ENCODE measurements at regions not wholly inside any gene's neighbourhood (a gene's known extent, or its start where the extent isn't known, plus 50 kb on each side); places are given as distances from the start of the nearest gene placed in this dataset.

GRCh38 chr7:371779-372545, 82.0 kb downstream of the FOXL3 start:
- H3K4me3 Mint-ChIP-seq = no peak overlapping the region
- H3K9me3 Mint-ChIP-seq = no peaks in the 10 kb centered on the region
- peaks cover 3% of the 10 kb centered on the region for H3K4me1 Mint-ChIP-seq
- peak; percentile 21 for DNase-seq
- H3K27ac Mint-ChIP-seq = no peak overlapping the region
- no peaks in the 10 kb centered on the region for H3K36me3 Mint-ChIP-seq
- peaks cover 29% of the 10 kb centered on the region for H3K27me3 Mint-ChIP-seq
- CTCF ChIA-PET = no interaction called here

GRCh38 chr7:372546-372931, 82.6 kb downstream of the FOXL3 start:
- peaks cover 25% of the 10 kb centered on the region for H3K27me3 Mint-ChIP-seq
- no peaks in the 10 kb centered on the region for H3K4me1 Mint-ChIP-seq
- no peak overlapping the region for H3K27ac Mint-ChIP-seq
- no peaks in the 10 kb centered on the region for H3K9me3 Mint-ChIP-seq
- peak; percentile 11 for DNase-seq
- no peak overlapping the region for H3K4me3 Mint-ChIP-seq
- no peaks in the 10 kb centered on the region for H3K36me3 Mint-ChIP-seq
- CTCF ChIA-PET = no interaction called here

- CTCF ChIA-PET = no interaction called here
- Mint-ChIP-seq H3K4me3 (no peak overlapping the region), H3K4me1 (no peaks in the 10 kb centered on the region), H3K27me3 (peaks cover 27% of the 10 kb centered on the region), H3K9me3 (no peaks in the 10 kb centered on the region), H3K36me3 (no peaks in the 10 kb centered on the region), H3K27ac (no peak overlapping the region)
- peak; percentile 15 for DNase-seq
Observed at GRCh38 chr7:372932-373791, 83.2 kb downstream of the FOXL3 start.

GRCh38 chr7:373818-374705, 84.1 kb downstream of the FOXL3 start:
- no peaks in the 10 kb centered on the region for H3K36me3 Mint-ChIP-seq
- no peak for DNase-seq
- no peak overlapping the region for H3K27ac Mint-ChIP-seq
- no peak overlapping the region for H3K4me3 Mint-ChIP-seq
- CTCF ChIA-PET = no interaction called here
- H3K27me3 Mint-ChIP-seq = peaks cover 35% of the 10 kb centered on the region
- no peaks in the 10 kb centered on the region for H3K9me3 Mint-ChIP-seq
- H3K4me1 Mint-ChIP-seq = no peaks in the 10 kb centered on the region

GRCh38 chr7:374706-375311, 84.8 kb downstream of the FOXL3 start:
- peaks cover 40% of the 10 kb centered on the region for H3K27me3 Mint-ChIP-seq
- no peaks in the 10 kb centered on the region for H3K36me3 Mint-ChIP-seq
- H3K4me3 Mint-ChIP-seq = no peak overlapping the region
- H3K9me3 Mint-ChIP-seq = no peaks in the 10 kb centered on the region
- H3K27ac Mint-ChIP-seq = no peak overlapping the region
- H3K4me1 Mint-ChIP-seq = no peaks in the 10 kb centered on the region
- no peak for DNase-seq
- CTCF ChIA-PET = no interaction called here

- H3K27me3 Mint-ChIP-seq = peaks cover 44% of the 10 kb centered on the region
- H3K4me1 Mint-ChIP-seq = peaks cover 4% of the 10 kb centered on the region
- H3K9me3 Mint-ChIP-seq = no peaks in the 10 kb centered on the region
- no peak overlapping the region for H3K4me3 Mint-ChIP-seq
- CTCF ChIA-PET = no interaction called here
- H3K36me3 Mint-ChIP-seq = no peaks in the 10 kb centered on the region
- H3K27ac Mint-ChIP-seq = no peak overlapping the region
- DNase-seq = no peak
Observed at GRCh38 chr7:375321-375831, 85.4 kb downstream of the FOXL3 start.

- H3K36me3 Mint-ChIP-seq = no peaks in the 10 kb centered on the region
- CTCF ChIA-PET = no interaction called here
- H3K27ac Mint-ChIP-seq = no peak overlapping the region
- H3K9me3 Mint-ChIP-seq = no peaks in the 10 kb centered on the region
- peaks cover 7% of the 10 kb centered on the region for H3K4me1 Mint-ChIP-seq
- DNase-seq = no peak
- peaks cover 44% of the 10 kb centered on the region for H3K27me3 Mint-ChIP-seq
- no peak overlapping the region for H3K4me3 Mint-ChIP-seq
Observed at GRCh38 chr7:375901-376305, 85.9 kb downstream of the FOXL3 start.

- Mint-ChIP-seq H3K36me3 (no peaks in the 10 kb centered on the region), H3K4me3 (no peak overlapping the region), H3K9me3 (no peaks in the 10 kb centered on the region), H3K4me1 (peaks cover 13% of the 10 kb centered on the region), H3K27ac (no peak overlapping the region), H3K27me3 (peaks cover 49% of the 10 kb centered on the region)
- DNase-seq = no peak
- CTCF ChIA-PET = no interaction called here
Observed at GRCh38 chr7:376306-377079, 86.5 kb downstream of the FOXL3 start.

GRCh38 chr7:377080-378040, 87.4 kb downstream of the FOXL3 start:
- Mint-ChIP-seq H3K4me3 (no peak overlapping the region), H3K27me3 (peaks cover 58% of the 10 kb centered on the region), H3K27ac (no peak overlapping the region)

GRCh38 chr7:378041-378420, 88.1 kb downstream of the FOXL3 start:
- Mint-ChIP-seq H3K9me3 (no peaks in the 10 kb centered on the region), H3K27ac (no peak overlapping the region), H3K4me3 (no peak overlapping the region), H3K4me1 (peaks cover 24% of the 10 kb centered on the region), H3K27me3 (peaks cover 59% of the 10 kb centered on the region), H3K36me3 (peaks cover 3% of the 10 kb centered on the region)
- CTCF ChIA-PET = no interaction called here
- no peak for DNase-seq

More at GRCh38 chr7:377080-378040, 87.4 kb downstream of the FOXL3 start:
- H3K4me1 Mint-ChIP-seq = peaks cover 21% of the 10 kb centered on the region
- CTCF ChIA-PET = no interaction called here
- no peaks in the 10 kb centered on the region for H3K9me3 Mint-ChIP-seq
- DNase-seq = no peak
- H3K36me3 Mint-ChIP-seq = no peaks in the 10 kb centered on the region

- Mint-ChIP-seq H3K4me3 (no peak overlapping the region), H3K36me3 (peaks cover 3% of the 10 kb centered on the region), H3K4me1 (peaks cover 24% of the 10 kb centered on the region), H3K27ac (no peak overlapping the region), H3K9me3 (peaks cover 2% of the 10 kb centered on the region), H3K27me3 (peaks cover 59% of the 10 kb centered on the region)
- DNase-seq = no peak
- CTCF ChIA-PET = no interaction called here
Observed at GRCh38 chr7:378551-379455, 88.8 kb downstream of the FOXL3 start.
